Fibroblast of the aortic adventitia (primary cell): ENCODE measurements at regions not wholly inside any gene's neighbourhood (a gene's known extent, or its start where the extent isn't known, plus 50 kb on each side); places are given as distances from the start of the nearest gene placed in this dataset.

Experiments used
- DNase-seq: peaks from one replicate; pipeline ENCODE4 v3.0.0-alpha.2; 2010; ENCODE audit warnings: low read depth
- H3K4me3 ChIP-seq: 2 replicates; pipeline ENCODE4 v1.5.1; 2011; ENCODE audit warnings: low read depth, mild to moderate bottlenecking, control low read depth, low read length, moderate library complexity
- CTCF ChIP-seq: IDR thresholded peaks from 2 replicates; pipeline ENCODE4 v1.5.1; 2011; ENCODE audit warnings: mild to moderate bottlenecking, low read length, control low read depth, inconsistent platforms; ENCODE audit not compliant: insufficient read depth

- no peak for DNase-seq
- no peak overlapping the region for H3K4me3 ChIP-seq
- no peak for TF ChIP-seq CTCF
These were observed 363.8 kb upstream of the RASGRP1 start for GRCh38 chr15:38928431-38928830.

GRCh38 chr15:38930851-38931572 is 366.4 kb upstream of the RASGRP1 start:
- peak; percentile 59 for DNase-seq
- no peak for TF ChIP-seq CTCF
- no peak overlapping the region for H3K4me3 ChIP-seq

- no peak for TF ChIP-seq CTCF
- no peak overlapping the region for H3K4me3 ChIP-seq
- DNase-seq, result no peak
These were observed 376.9 kb upstream of the RASGRP1 start for GRCh38 chr15:38941399-38941953.

GRCh38 chr15:38944536-38944935 is 379.9 kb upstream of the RASGRP1 start:
- no peak for TF ChIP-seq CTCF
- DNase-seq, result no peak
- no peak overlapping the region for H3K4me3 ChIP-seq

GRCh38 chr15:38945551-38946298 is 381.1 kb upstream of the RASGRP1 start:
- no peak for DNase-seq
- no peak overlapping the region for H3K4me3 ChIP-seq
- TF ChIP-seq CTCF, result no peak

GRCh38 chr15:38954090-38954489 is 389.5 kb upstream of the RASGRP1 start:
- TF ChIP-seq CTCF, result no peak
- H3K4me3 ChIP-seq, result no peak overlapping the region
- DNase-seq, result no peak
